ENCODE measurements at regions not wholly inside any gene's neighbourhood (a gene's known extent, or its start where the extent isn't known, plus 50 kb on each side); places are given as distances from the start of the nearest gene placed in this dataset.

- TF ChIP-seq CTCF (conservative IDR thresholded peaks at IDR 0.05): no peak
- H3K4me1 Mint-ChIP-seq (ENCODE audit: unreplicated experiment): peaks cover under 1% of the 10 kb centered on the region
- H3K27ac Mint-ChIP-seq: no peak overlapping the region
- no peaks in the 10 kb centered on the region for H3K36me3 Mint-ChIP-seq
- DNase-seq (ENCODE audit: extremely low spot score, unreplicated experiment): no peak
- no peak overlapping the region for H3K4me3 Mint-ChIP-seq
- H3K9me3 Mint-ChIP-seq: peaks cover 4% of the 10 kb centered on the region
- H3K27me3 Mint-ChIP-seq: no peaks in the 10 kb centered on the region
Measured at GRCh38 chr7:50962962-50963374, 180.3 kb upstream of the GRB10 start.

- H3K36me3 Mint-ChIP-seq: no peaks in the 10 kb centered on the region
- TF ChIP-seq CTCF (conservative IDR thresholded peaks at IDR 0.05): no peak
- no peak overlapping the region for H3K4me3 Mint-ChIP-seq
- peaks cover 7% of the 10 kb centered on the region for H3K4me1 Mint-ChIP-seq (ENCODE audit: unreplicated experiment)
- H3K9me3 Mint-ChIP-seq: no peaks in the 10 kb centered on the region
- H3K27me3 Mint-ChIP-seq: no peaks in the 10 kb centered on the region
- H3K27ac Mint-ChIP-seq: no peak overlapping the region
- no peak for DNase-seq (ENCODE audit: extremely low spot score, unreplicated experiment)
Measured at GRCh38 chr7:50962281-50962883, 179.7 kb upstream of the GRB10 start.

GRCh38 chr7:50960621-50961310, 178.1 kb upstream of the GRB10 start:
- Mint-ChIP-seq H3K27ac (no peak overlapping the region), H3K27me3 (no peaks in the 10 kb centered on the region)

GRCh38 chr7:50959991-50960390, 177.3 kb upstream of the GRB10 start:
- no peak overlapping the region for H3K4me3 Mint-ChIP-seq
- no peaks in the 10 kb centered on the region for H3K27me3 Mint-ChIP-seq
- H3K9me3 Mint-ChIP-seq: no peaks in the 10 kb centered on the region
- no peak for DNase-seq (ENCODE audit: extremely low spot score, unreplicated experiment)
- no peaks in the 10 kb centered on the region for H3K36me3 Mint-ChIP-seq
- TF ChIP-seq CTCF (conservative IDR thresholded peaks at IDR 0.05): no peak
- peaks cover 11% of the 10 kb centered on the region for H3K4me1 Mint-ChIP-seq (ENCODE audit: unreplicated experiment)
- H3K27ac Mint-ChIP-seq: no peak overlapping the region

More at GRCh38 chr7:50960621-50961310, 178.1 kb upstream of the GRB10 start:
- no peak for TF ChIP-seq CTCF (conservative IDR thresholded peaks at IDR 0.05)
- H3K9me3 Mint-ChIP-seq: no peaks in the 10 kb centered on the region
- no peak overlapping the region for H3K4me3 Mint-ChIP-seq
- DNase-seq (ENCODE audit: extremely low spot score, unreplicated experiment): no peak
- H3K4me1 Mint-ChIP-seq (ENCODE audit: unreplicated experiment): peaks cover 11% of the 10 kb centered on the region
- H3K36me3 Mint-ChIP-seq: no peaks in the 10 kb centered on the region

- H3K27ac Mint-ChIP-seq: no peak overlapping the region
- TF ChIP-seq CTCF (conservative IDR thresholded peaks at IDR 0.05): no peak
- H3K4me1 Mint-ChIP-seq (ENCODE audit: unreplicated experiment): peaks cover 11% of the 10 kb centered on the region
- DNase-seq (ENCODE audit: extremely low spot score, unreplicated experiment): no peak
- H3K27me3 Mint-ChIP-seq: no peaks in the 10 kb centered on the region
- H3K4me3 Mint-ChIP-seq: no peak overlapping the region
- H3K9me3 Mint-ChIP-seq: no peaks in the 10 kb centered on the region
- no peaks in the 10 kb centered on the region for H3K36me3 Mint-ChIP-seq
Measured at GRCh38 chr7:50959560-50959959, 176.9 kb upstream of the GRB10 start.
